Osteocyte (in vitro differentiated cells): ENCODE measurements at regions not wholly inside any gene's neighbourhood (a gene's known extent, or its start where the extent isn't known, plus 50 kb on each side); places are given as distances from the start of the nearest gene placed in this dataset.
"Not testable (repeated sequence)": the region's sequence is repeated elsewhere in the genome, so short reads cannot be mapped to it uniquely, and the experiment has no call there.

Source experiments
- DNase-seq: peaks from one replicate; pipeline ENCODE4 v3.0.0; 2021; ENCODE audit warnings: mixed read lengths; ENCODE audit not compliant: unreplicated experiment; ENCODE audit errors: extremely low spot score
- H3K27ac Mint-ChIP-seq: one replicate; pipeline ENCODE4 v1.8.0; 2021; ENCODE audit warnings: mild to moderate bottlenecking, mixed read lengths; ENCODE audit not compliant: unreplicated experiment
- H3K27me3 Mint-ChIP-seq: one replicate; pipeline ENCODE4 v1.8.0; 2021; ENCODE audit warnings: mixed read lengths; ENCODE audit not compliant: unreplicated experiment
- H3K36me3 Mint-ChIP-seq: one replicate; pipeline ENCODE4 v1.8.0; 2021; ENCODE audit warnings: mixed read lengths; ENCODE audit not compliant: unreplicated experiment
- H3K4me1 Mint-ChIP-seq: one replicate; pipeline ENCODE4 v1.8.0; 2021; ENCODE audit warnings: mixed read lengths; ENCODE audit not compliant: unreplicated experiment
- H3K4me3 Mint-ChIP-seq: one replicate; pipeline ENCODE4 v1.8.0; 2021; ENCODE audit warnings: mild to moderate bottlenecking, moderate library complexity, mixed read lengths; ENCODE audit not compliant: unreplicated experiment
- H3K9me3 Mint-ChIP-seq: one replicate; pipeline ENCODE4 v1.8.0; 2021; ENCODE audit warnings: mixed read lengths; ENCODE audit not compliant: unreplicated experiment
- CTCF ChIP-seq: fragments of 200-600 bp; sonication (generic); IDR thresholded peaks from 2 replicates; pipeline ENCODE4 v1.5.0; 2021; ENCODE audit warnings: antibody characterized with exemption, mild to moderate bottlenecking, moderate library complexity

- no peak overlapping the region for H3K27ac Mint-ChIP-seq
- H3K4me1 Mint-ChIP-seq = no peaks in the 10 kb centered on the region
- H3K9me3 Mint-ChIP-seq = no peaks in the 10 kb centered on the region
These were observed 987.3 kb downstream of the GRID1 start for GRCh38 chr10:85379338-85379737.

GRCh38 chr10:85400981-85401695 lies 965.5 kb downstream of the GRID1 start:
- H3K9me3 Mint-ChIP-seq = peaks cover 1% of the 10 kb centered on the region
- no peaks in the 10 kb centered on the region for H3K4me1 Mint-ChIP-seq
- DNase-seq = no peak
- no peaks in the 10 kb centered on the region for H3K36me3 Mint-ChIP-seq
- no peak overlapping the region for H3K4me3 Mint-ChIP-seq
- H3K27ac Mint-ChIP-seq = no peak overlapping the region
- no peaks in the 10 kb centered on the region for H3K27me3 Mint-ChIP-seq
- TF ChIP-seq CTCF = no peak

More at GRCh38 chr10:85379338-85379737, 987.3 kb downstream of the GRID1 start:
- TF ChIP-seq CTCF = no peak
- Mint-ChIP-seq H3K4me3 (no peak overlapping the region), H3K36me3 (no peaks in the 10 kb centered on the region), H3K27me3 (no peaks in the 10 kb centered on the region)
- no peak for DNase-seq

GRCh38 chr10:85402541-85402940 lies 964.1 kb downstream of the GRID1 start:
- no peak overlapping the region for H3K27ac Mint-ChIP-seq
- DNase-seq = no peak
- H3K4me3 Mint-ChIP-seq = no peak overlapping the region
- H3K9me3 Mint-ChIP-seq = peaks cover 11% of the 10 kb centered on the region
- H3K4me1 Mint-ChIP-seq = no peaks in the 10 kb centered on the region
- no peaks in the 10 kb centered on the region for H3K36me3 Mint-ChIP-seq
- H3K27me3 Mint-ChIP-seq = no peaks in the 10 kb centered on the region
- TF ChIP-seq CTCF = no peak

GRCh38 chr10:85407088-85407487 lies 959.5 kb downstream of the GRID1 start:
- Mint-ChIP-seq H3K4me1 (no peaks in the 10 kb centered on the region), H3K36me3 (no peaks in the 10 kb centered on the region), H3K27me3 (no peaks in the 10 kb centered on the region), H3K4me3 (no peak overlapping the region), H3K27ac (no peak overlapping the region), H3K9me3 (peaks cover 46% of the 10 kb centered on the region)
- TF ChIP-seq CTCF = no peak
- DNase-seq = no peak

GRCh38 chr10:85408388-85408787 lies 958.2 kb downstream of the GRID1 start:
- no peak for TF ChIP-seq CTCF
- DNase-seq = no peak
- H3K36me3 Mint-ChIP-seq = no peaks in the 10 kb centered on the region
- H3K4me3 Mint-ChIP-seq = no peak overlapping the region
- peaks cover 50% of the 10 kb centered on the region for H3K9me3 Mint-ChIP-seq
- no peaks in the 10 kb centered on the region for H3K4me1 Mint-ChIP-seq
- H3K27ac Mint-ChIP-seq = no peak overlapping the region
- no peaks in the 10 kb centered on the region for H3K27me3 Mint-ChIP-seq

GRCh38 chr10:85410586-85410985 lies 956.0 kb downstream of the GRID1 start:
- not testable (repeated sequence) for H3K4me1 Mint-ChIP-seq, H3K36me3 Mint-ChIP-seq, H3K27ac Mint-ChIP-seq, DNase-seq, H3K27me3 Mint-ChIP-seq, H3K4me3 Mint-ChIP-seq
- peaks cover 64% of the 10 kb centered on the region for H3K9me3 Mint-ChIP-seq
